ENCODE measurements at regions not wholly inside any gene's neighbourhood (a gene's known extent, or its start where the extent isn't known, plus 50 kb on each side); places are given as distances from the start of the nearest gene placed in this dataset.

DNA sequence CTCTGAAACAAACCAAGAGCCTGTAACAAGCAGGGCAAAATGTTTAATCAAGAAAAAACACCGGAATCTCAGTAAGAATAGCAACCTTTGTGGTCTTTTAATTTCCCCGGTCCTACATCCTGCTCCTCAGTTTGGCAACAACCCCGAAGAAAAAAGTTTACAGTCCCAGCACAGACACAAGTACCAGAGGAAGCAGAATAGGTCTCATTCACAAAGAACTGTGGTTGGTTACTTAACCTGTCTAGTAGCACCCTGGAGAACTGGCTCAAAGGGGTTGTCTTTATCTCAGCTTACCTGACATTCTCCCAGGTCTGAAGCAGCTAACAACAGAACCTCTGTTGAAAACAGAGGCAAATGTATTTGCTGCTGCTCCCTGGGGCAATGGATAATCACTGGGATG is 399.3 kb downstream of the AJAP1 start:
- TF ChIP-seq, protein P1, sequence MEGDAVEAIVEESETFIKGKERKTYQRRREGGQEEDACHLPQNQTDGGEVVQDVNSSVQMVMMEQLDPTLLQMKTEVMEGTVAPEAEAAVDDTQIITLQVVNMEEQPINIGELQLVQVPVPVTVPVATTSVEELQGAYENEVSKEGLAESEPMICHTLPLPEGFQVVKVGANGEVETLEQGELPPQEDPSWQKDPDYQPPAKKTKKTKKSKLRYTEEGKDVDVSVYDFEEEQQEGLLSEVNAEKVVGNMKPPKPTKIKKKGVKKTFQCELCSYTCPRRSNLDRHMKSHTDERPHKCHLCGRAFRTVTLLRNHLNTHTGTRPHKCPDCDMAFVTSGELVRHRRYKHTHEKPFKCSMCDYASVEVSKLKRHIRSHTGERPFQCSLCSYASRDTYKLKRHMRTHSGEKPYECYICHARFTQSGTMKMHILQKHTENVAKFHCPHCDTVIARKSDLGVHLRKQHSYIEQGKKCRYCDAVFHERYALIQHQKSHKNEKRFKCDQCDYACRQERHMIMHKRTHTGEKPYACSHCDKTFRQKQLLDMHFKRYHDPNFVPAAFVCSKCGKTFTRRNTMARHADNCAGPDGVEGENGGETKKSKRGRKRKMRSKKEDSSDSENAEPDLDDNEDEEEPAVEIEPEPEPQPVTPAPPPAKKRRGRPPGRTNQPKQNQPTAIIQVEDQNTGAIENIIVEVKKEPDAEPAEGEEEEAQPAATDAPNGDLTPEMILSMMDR (IDR thresholded peaks at IDR 0.05; ENCODE audit: low read depth, low read length, poor library complexity, severe bottlenecking) = no peak
- no peak for TF ChIP-seq EZH2phosphoT487 (IDR thresholded peaks at IDR 0.05; ENCODE audit: borderline replicate concordance, low read length)

All from DOHH2 (cell line).